Forelimb muscle (tissue), 1 donor: ENCODE measurements at regions not wholly inside any gene's neighbourhood (a gene's known extent, or its start where the extent isn't known, plus 50 kb on each side); places are given as distances from the start of the nearest gene placed in this dataset.

Experiments
- DNase-seq: peaks from one replicate; pipeline ENCODE4 v3.0.0-alpha.2; 2013; ENCODE audit warnings: low read depth

DNA sequence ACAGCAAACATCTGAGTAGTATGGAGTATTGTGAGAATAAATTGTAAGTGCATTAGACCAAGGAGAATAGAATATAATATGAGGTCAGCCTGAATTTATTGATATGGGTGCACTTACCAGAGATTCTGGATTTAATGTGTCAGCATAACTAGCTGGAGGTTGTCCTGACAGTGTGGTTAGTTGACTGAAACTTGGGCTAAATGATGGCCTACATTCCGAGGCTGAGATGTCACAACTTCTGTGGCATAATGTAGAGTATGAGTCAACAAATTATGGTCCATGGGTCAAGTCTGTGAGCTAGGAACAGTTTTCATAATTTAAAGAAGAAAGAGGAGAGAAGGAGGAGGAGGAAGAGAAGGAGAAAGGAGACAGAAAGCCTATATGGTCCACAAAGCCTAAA lies 127.6 kb downstream of the QPCT start:
- DNase-seq, result no peak

- no peak for DNase-seq
These were observed 128.5 kb downstream of the QPCT start for GRCh38 chr2:37472959-37473358.

DNA sequence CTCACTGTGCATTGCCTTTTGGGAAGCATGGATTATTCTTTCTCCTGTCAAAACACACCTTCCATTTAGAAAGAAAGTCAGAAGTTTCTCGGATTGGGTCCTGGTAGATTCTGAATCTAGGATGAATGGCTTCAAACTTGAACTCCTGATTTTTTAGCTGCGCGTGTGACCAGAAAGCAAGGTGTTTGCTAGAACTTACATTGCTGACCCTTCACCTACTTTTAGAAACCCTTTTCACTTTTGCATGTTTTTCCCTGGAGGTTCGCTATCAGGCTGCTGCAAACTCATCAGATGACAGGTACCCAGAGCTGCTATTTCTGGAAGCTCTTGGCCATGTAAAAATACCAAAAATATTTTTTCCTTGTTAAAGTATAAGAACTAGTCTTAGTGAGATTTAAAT lies 132.0 kb downstream of the QPCT start:
- DNase-seq, result no peak

GRCh38 chr2:37477921-37478320 lies 133.5 kb downstream of the QPCT start:
- no peak for DNase-seq

- DNase-seq, result no peak
These were observed 136.8 kb downstream of the QPCT start for GRCh38 chr2:37481244-37481643.

GRCh38 chr2:37489041-37489456 lies 144.6 kb downstream of the QPCT start:
- peak; percentile 24 for DNase-seq

GRCh38 chr2:37489536-37489935 lies 145.1 kb downstream of the QPCT start:
- DNase-seq, result no peak

DNA sequence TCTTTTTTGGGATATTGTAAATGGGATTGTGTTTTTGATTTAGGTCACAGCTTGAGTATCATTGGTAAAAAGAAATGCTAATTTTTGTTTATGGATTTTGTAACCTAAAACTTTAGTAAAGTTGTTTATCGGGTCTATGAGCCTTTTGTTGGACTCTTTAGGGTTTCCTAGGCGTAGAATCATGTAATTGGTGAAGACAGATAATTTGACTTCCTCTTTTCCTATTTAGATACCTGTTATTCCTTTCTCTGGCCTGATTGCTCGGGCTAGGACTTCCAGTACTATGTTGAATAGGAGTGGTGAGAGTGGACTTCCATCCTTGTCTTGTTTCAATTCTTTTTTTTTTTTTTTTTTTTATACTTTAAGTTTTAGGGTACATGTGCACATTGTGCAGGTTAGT lies 149.0 kb downstream of the QPCT start:
- DNase-seq, result no peak

- no peak for DNase-seq
These were observed 154.7 kb downstream of the QPCT start for GRCh38 chr2:37499113-37499512.

GRCh38 chr2:37500031-37500430 lies 155.6 kb downstream of the QPCT start:
- DNase-seq, result no peak

DNA sequence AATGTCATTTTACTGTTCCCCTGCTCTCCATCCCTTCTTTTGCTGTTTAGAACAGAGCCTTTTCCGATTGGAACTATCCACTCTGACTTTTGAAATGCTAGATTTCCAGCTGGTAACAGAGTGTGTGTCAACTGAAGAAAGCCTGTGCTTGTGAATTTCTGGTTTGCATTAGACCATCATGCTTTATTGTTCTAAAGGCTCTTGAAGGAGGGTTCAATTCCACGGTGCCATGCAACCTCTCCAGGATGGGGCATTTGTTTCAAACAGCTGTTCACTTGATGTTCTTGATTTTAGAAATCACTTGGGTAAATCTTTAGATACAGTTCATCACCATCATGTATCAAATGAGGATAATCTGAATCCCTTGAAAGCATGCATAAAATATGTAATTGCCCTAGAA lies 156.7 kb downstream of the QPCT start:
- no peak for DNase-seq

- DNase-seq, result no peak
These were observed 162.1 kb downstream of the QPCT start for GRCh38 chr2:37506407-37507050.

DNA sequence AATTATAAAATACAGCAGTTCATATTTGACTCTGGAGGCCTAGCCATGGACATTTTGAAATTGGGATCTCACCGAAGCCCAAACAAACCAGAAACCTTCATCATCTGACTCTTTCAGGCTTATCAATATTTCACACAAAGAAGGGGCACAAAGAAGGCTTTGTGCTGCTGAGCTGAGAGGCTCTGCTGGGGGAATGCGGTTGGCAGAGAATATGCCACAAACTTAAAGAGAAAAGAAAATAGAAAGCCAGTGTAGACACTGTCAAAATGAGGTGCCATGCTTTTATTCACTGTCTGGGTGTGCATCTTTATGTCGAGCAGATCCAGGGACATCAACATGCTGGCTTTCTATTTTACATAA lies 162.6 kb downstream of the QPCT start:
- no peak for DNase-seq

GRCh38 chr2:37507703-37508102 lies 163.3 kb downstream of the QPCT start:
- DNase-seq, result no peak

- DNase-seq, result no peak
These were observed 158.5 kb downstream of the CDC42EP3 start for GRCh38 chr2:37512971-37513370.

- peak; percentile 86 for DNase-seq
These were observed 147.6 kb downstream of the CDC42EP3 start for GRCh38 chr2:37523814-37524362.

DNA sequence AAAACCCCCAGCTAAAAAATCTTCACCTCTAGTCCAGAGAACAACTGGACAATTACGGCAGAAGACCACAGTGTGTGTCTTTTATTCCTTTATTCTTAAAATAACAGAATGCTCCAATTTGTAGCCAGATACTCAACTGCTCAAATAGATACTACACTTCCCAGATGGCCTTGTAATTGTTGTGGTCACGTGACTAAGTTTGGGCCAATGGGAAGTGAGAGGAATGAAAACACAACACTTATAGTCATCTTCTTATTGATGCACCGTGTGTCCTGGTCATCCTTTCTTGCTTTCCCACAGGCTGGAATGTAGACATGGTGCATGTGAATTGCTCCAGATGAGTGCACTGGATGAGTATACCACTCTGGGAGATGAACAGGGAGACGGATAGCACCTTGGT lies 145.1 kb downstream of the CDC42EP3 start:
- DNase-seq, result no peak

DNA sequence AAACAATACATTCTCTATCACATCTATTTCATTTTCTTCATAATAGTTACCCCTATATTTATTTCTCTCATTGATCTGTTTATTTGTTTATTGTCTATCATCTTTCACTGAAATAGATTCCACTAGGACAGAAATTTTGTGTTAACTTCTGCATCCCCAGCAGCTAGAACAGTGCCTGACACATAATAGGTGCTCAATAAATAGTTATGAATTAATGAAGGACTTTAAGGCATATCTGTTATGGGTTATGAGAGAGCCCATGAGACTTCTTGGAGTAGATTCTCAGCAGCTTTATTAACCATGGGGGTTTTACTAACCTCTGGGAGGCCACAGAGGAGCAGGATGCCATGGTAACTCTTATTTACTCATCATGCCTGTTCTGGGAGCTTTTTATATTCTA lies 144.6 kb downstream of the CDC42EP3 start:
- no peak for DNase-seq

DNA sequence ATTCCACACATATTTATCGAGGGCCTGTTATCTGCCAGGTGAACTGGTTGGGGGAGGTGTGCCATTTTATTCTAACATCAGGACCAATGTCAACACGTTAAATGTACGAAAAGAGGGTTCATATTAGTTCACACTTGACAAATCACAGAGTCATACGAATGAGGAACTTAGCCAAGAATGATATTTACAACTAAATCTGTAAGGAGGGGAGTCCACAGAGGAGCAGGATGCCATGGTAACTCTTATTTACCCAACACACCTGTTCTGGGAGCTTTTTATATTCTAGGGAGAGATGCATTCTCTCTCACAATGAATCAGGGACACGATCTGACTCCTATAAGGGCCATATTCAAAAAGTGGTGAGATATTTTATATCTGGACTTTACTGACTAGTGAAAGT lies 144.1 kb downstream of the CDC42EP3 start:
- DNase-seq, result no peak

GRCh38 chr2:37529830-37530415 lies 141.5 kb downstream of the CDC42EP3 start:
- no peak for DNase-seq

GRCh38 chr2:37532503-37532902 lies 138.9 kb downstream of the CDC42EP3 start:
- DNase-seq, result no peak

GRCh38 chr2:37537316-37537715 lies 134.1 kb downstream of the CDC42EP3 start:
- no peak for DNase-seq

- no peak for DNase-seq
These were observed 129.9 kb downstream of the CDC42EP3 start for GRCh38 chr2:37541516-37541915.
